ENCODE measurements at regions not wholly inside any gene's neighbourhood (a gene's known extent, or its start where the extent isn't known, plus 50 kb on each side); places are given as distances from the start of the nearest gene placed in this dataset.

- H3K27ac ChIP-seq (ENCODE audit: low read depth in 1 of 2, low read length in 1 of 2) = no peak overlapping the region
- no peaks in the 10 kb centered on the region for H3K27me3 ChIP-seq (ENCODE audit: control insufficient read depth in 2 of 2, insufficient read depth in 1 of 2, low read length in 1 of 2)
- DNase-seq (ENCODE audit: low read depth in 6 of 9, low spot score in 9 of 9) = no peak
- no peaks in the 10 kb centered on the region for H3K9me3 ChIP-seq (ENCODE audit: control insufficient read depth in 2 of 2, insufficient read depth in 1 of 2, low read length in 1 of 2)
- no peak overlapping the region for H3K4me3 ChIP-seq (ENCODE audit: low read length in 2 of 2)
- H3K4me1 ChIP-seq (ENCODE audit: control insufficient read depth in 2 of 2, insufficient read depth in 2 of 2, low read length in 2 of 2) = no peaks in the 10 kb centered on the region
- no peaks in the 10 kb centered on the region for H3K36me3 ChIP-seq (ENCODE audit: control insufficient read depth in 2 of 2, insufficient read depth in 2 of 2, low read length in 1 of 2)
Measured at GRCh38 chr14:82354126-82354525, 820.5 kb upstream of the SEL1L start.

- DNase-seq (ENCODE audit: low read depth in 6 of 9, low spot score in 9 of 9) = no peak
- no peaks in the 10 kb centered on the region for H3K9me3 ChIP-seq (ENCODE audit: control insufficient read depth in 2 of 2, insufficient read depth in 1 of 2, low read length in 1 of 2)
- H3K36me3 ChIP-seq (ENCODE audit: control insufficient read depth in 2 of 2, insufficient read depth in 2 of 2, low read length in 1 of 2) = no peaks in the 10 kb centered on the region
- H3K27ac ChIP-seq (ENCODE audit: low read depth in 1 of 2, low read length in 1 of 2) = no peak overlapping the region
- 82% methylated on average over 3 of the region's 3 CpGs for WGBS
- no peaks in the 10 kb centered on the region for H3K4me1 ChIP-seq (ENCODE audit: control insufficient read depth in 2 of 2, insufficient read depth in 2 of 2, low read length in 2 of 2)
- no peak overlapping the region for H3K4me3 ChIP-seq (ENCODE audit: low read length in 2 of 2)
- no peaks in the 10 kb centered on the region for H3K27me3 ChIP-seq (ENCODE audit: control insufficient read depth in 2 of 2, insufficient read depth in 1 of 2, low read length in 1 of 2)
Measured at GRCh38 chr14:82359201-82359600, 825.5 kb upstream of the SEL1L start.

GRCh38 chr14:82362452-82362851 lies 828.8 kb upstream of the SEL1L start:
- Histone ChIP-seq H3K27ac (ENCODE audit: low read depth in 1 of 2, low read length in 1 of 2) (no peak overlapping the region), H3K4me1 (ENCODE audit: control insufficient read depth in 2 of 2, insufficient read depth in 2 of 2, low read length in 2 of 2) (no peaks in the 10 kb centered on the region), H3K27me3 (ENCODE audit: control insufficient read depth in 2 of 2, insufficient read depth in 1 of 2, low read length in 1 of 2) (no peaks in the 10 kb centered on the region), H3K9me3 (ENCODE audit: control insufficient read depth in 2 of 2, insufficient read depth in 1 of 2, low read length in 1 of 2) (no peaks in the 10 kb centered on the region), H3K36me3 (ENCODE audit: control insufficient read depth in 2 of 2, insufficient read depth in 2 of 2, low read length in 1 of 2) (no peaks in the 10 kb centered on the region), H3K4me3 (ENCODE audit: low read length in 2 of 2) (no peak overlapping the region)
- DNase-seq (ENCODE audit: low read depth in 6 of 9, low spot score in 9 of 9) = no peak

- no peaks in the 10 kb centered on the region for H3K27me3 ChIP-seq (ENCODE audit: control insufficient read depth in 2 of 2, insufficient read depth in 1 of 2, low read length in 1 of 2)
- no peak overlapping the region for H3K27ac ChIP-seq (ENCODE audit: low read depth in 1 of 2, low read length in 1 of 2)
- no peaks in the 10 kb centered on the region for H3K36me3 ChIP-seq (ENCODE audit: control insufficient read depth in 2 of 2, insufficient read depth in 2 of 2, low read length in 1 of 2)
- no peak for DNase-seq (ENCODE audit: low read depth in 6 of 9, low spot score in 9 of 9)
- peaks cover 0 to 9% of the 10 kb centered on the region in 2 donors for H3K9me3 ChIP-seq (ENCODE audit: control insufficient read depth in 2 of 2, insufficient read depth in 1 of 2, low read length in 1 of 2)
- WGBS = 92% methylated on average over 4 of the region's 4 CpGs
- no peaks in the 10 kb centered on the region for H3K4me1 ChIP-seq (ENCODE audit: control insufficient read depth in 2 of 2, insufficient read depth in 2 of 2, low read length in 2 of 2)
- H3K4me3 ChIP-seq (ENCODE audit: low read length in 2 of 2) = no peak overlapping the region
Measured at GRCh38 chr14:82365471-82365870, 831.8 kb upstream of the SEL1L start.

GRCh38 chr14:82366803-82367202 lies 833.1 kb upstream of the SEL1L start:
- Histone ChIP-seq H3K27ac (ENCODE audit: low read depth in 1 of 2, low read length in 1 of 2) (no peak overlapping the region), H3K27me3 (ENCODE audit: control insufficient read depth in 2 of 2, insufficient read depth in 1 of 2, low read length in 1 of 2) (no peaks in the 10 kb centered on the region), H3K36me3 (ENCODE audit: control insufficient read depth in 2 of 2, insufficient read depth in 2 of 2, low read length in 1 of 2) (no peaks in the 10 kb centered on the region), H3K9me3 (ENCODE audit: control insufficient read depth in 2 of 2, insufficient read depth in 1 of 2, low read length in 1 of 2) (peaks cover 0 to 17% of the 10 kb centered on the region in 2 donors), H3K4me1 (ENCODE audit: control insufficient read depth in 2 of 2, insufficient read depth in 2 of 2, low read length in 2 of 2) (no peaks in the 10 kb centered on the region), H3K4me3 (ENCODE audit: low read length in 2 of 2) (no peak overlapping the region)
- WGBS = 71% methylated on average over 2 of the region's 2 CpGs
- no peak for DNase-seq (ENCODE audit: low read depth in 6 of 9, low spot score in 9 of 9)

- no peak for DNase-seq (ENCODE audit: low read depth in 6 of 9, low spot score in 9 of 9)
- Histone ChIP-seq H3K27ac (ENCODE audit: low read depth in 1 of 2, low read length in 1 of 2) (no peak overlapping the region), H3K4me1 (ENCODE audit: control insufficient read depth in 2 of 2, insufficient read depth in 2 of 2, low read length in 2 of 2) (no peaks in the 10 kb centered on the region), H3K4me3 (ENCODE audit: low read length in 2 of 2) (no peak overlapping the region), H3K36me3 (ENCODE audit: control insufficient read depth in 2 of 2, insufficient read depth in 2 of 2, low read length in 1 of 2) (no peaks in the 10 kb centered on the region), H3K27me3 (ENCODE audit: control insufficient read depth in 2 of 2, insufficient read depth in 1 of 2, low read length in 1 of 2) (no peaks in the 10 kb centered on the region), H3K9me3 (ENCODE audit: control insufficient read depth in 2 of 2, insufficient read depth in 1 of 2, low read length in 1 of 2) (no peaks in the 10 kb centered on the region)
- 83% methylated on average over 2 of the region's 2 CpGs for WGBS
Measured at GRCh38 chr14:82379291-82379690, 845.6 kb upstream of the SEL1L start.

GRCh38 chr14:82385048-82385447 lies 851.4 kb upstream of the SEL1L start:
- Histone ChIP-seq H3K4me1 (ENCODE audit: control insufficient read depth in 2 of 2, insufficient read depth in 2 of 2, low read length in 2 of 2) (no peaks in the 10 kb centered on the region), H3K4me3 (ENCODE audit: low read length in 2 of 2) (no peak overlapping the region), H3K36me3 (ENCODE audit: control insufficient read depth in 2 of 2, insufficient read depth in 2 of 2, low read length in 1 of 2) (no peaks in the 10 kb centered on the region), H3K9me3 (ENCODE audit: control insufficient read depth in 2 of 2, insufficient read depth in 1 of 2, low read length in 1 of 2) (no peaks in the 10 kb centered on the region), H3K27me3 (ENCODE audit: control insufficient read depth in 2 of 2, insufficient read depth in 1 of 2, low read length in 1 of 2) (no peaks in the 10 kb centered on the region), H3K27ac (ENCODE audit: low read depth in 1 of 2, low read length in 1 of 2) (no peak overlapping the region)
- peak in 1 of 9 donors; percentile 1 for DNase-seq (ENCODE audit: low read depth in 6 of 9, low spot score in 9 of 9)

DNA sequence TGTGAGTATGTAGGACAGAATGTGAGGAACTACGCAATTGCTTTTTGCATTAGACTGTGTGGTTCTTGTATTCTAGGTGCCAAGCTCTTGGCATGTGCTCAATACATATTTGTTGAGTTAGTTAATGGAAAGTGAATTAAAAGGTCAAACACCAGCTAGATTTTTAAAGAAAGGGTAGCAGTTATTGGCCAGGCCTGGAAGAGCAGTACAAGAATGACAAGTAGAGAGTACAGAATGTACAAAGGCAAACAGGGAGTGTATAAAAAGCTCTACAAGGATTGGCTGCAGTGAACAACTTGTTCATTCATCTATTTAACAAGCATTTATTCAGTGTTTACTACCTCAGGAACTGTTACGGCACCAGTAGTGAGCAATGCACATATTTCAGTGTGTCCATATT lies 854.0 kb upstream of the SEL1L start:
- Histone ChIP-seq H3K4me3 (ENCODE audit: low read length in 2 of 2) (no peak overlapping the region), H3K9me3 (ENCODE audit: control insufficient read depth in 2 of 2, insufficient read depth in 1 of 2, low read length in 1 of 2) (no peaks in the 10 kb centered on the region), H3K4me1 (ENCODE audit: control insufficient read depth in 2 of 2, insufficient read depth in 2 of 2, low read length in 2 of 2) (no peaks in the 10 kb centered on the region), H3K36me3 (ENCODE audit: control insufficient read depth in 2 of 2, insufficient read depth in 2 of 2, low read length in 1 of 2) (no peaks in the 10 kb centered on the region), H3K27me3 (ENCODE audit: control insufficient read depth in 2 of 2, insufficient read depth in 1 of 2, low read length in 1 of 2) (no peaks in the 10 kb centered on the region), H3K27ac (ENCODE audit: low read depth in 1 of 2, low read length in 1 of 2) (no peak overlapping the region)
- WGBS = 97% methylated on average over 2 of the region's 2 CpGs
- no peak for DNase-seq (ENCODE audit: low read depth in 6 of 9, low spot score in 9 of 9)

DNA sequence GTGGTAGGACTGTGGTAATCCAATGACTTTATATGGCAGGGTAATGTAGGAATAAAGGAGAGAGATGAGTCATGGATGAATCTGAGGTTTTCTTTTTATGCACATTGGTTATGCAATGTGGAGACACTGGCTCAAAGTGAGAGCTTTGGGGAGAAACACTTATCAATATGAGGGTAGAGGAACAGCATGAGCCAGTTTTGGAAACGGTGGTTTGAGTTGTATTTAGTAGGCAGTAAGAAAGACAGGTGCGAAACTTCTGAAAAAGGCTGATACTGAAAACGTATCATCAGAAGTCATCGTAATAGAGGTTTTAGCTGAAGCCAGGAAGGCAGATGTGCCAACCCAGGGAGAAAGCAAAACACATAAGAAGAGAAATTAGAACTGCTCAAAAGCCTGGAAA lies 854.8 kb upstream of the SEL1L start:
- Histone ChIP-seq H3K36me3 (ENCODE audit: control insufficient read depth in 2 of 2, insufficient read depth in 2 of 2, low read length in 1 of 2) (no peaks in the 10 kb centered on the region), H3K27ac (ENCODE audit: low read depth in 1 of 2, low read length in 1 of 2) (no peak overlapping the region), H3K4me1 (ENCODE audit: control insufficient read depth in 2 of 2, insufficient read depth in 2 of 2, low read length in 2 of 2) (no peaks in the 10 kb centered on the region), H3K9me3 (ENCODE audit: control insufficient read depth in 2 of 2, insufficient read depth in 1 of 2, low read length in 1 of 2) (no peaks in the 10 kb centered on the region), H3K27me3 (ENCODE audit: control insufficient read depth in 2 of 2, insufficient read depth in 1 of 2, low read length in 1 of 2) (no peaks in the 10 kb centered on the region), H3K4me3 (ENCODE audit: low read length in 2 of 2) (no peak overlapping the region)
- no peak for DNase-seq (ENCODE audit: low read depth in 6 of 9, low spot score in 9 of 9)
- 71% methylated on average over 4 of the region's 4 CpGs for WGBS

DNA sequence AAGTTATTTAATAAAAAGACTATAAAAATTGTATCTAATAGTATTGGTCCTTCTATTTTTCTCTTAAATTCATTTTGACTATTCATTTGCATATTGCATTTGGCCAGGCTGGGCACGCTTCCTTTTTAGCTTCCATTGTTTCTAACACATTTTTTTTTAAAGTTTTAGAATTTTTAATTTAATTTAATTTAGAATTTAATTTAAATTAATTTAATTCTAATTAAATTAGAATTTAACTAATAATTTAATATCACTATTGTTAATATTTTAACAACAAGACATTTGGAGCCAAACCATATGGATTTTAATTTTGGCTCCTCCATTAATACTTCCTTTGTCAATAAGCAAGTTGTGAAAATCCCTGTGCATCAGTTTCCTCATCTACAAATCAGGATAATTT lies 856.9 kb upstream of the SEL1L start:
- 92% methylated on average over 1 of the region's 1 CpG for WGBS
- Histone ChIP-seq H3K9me3 (ENCODE audit: control insufficient read depth in 2 of 2, insufficient read depth in 1 of 2, low read length in 1 of 2) (no peaks in the 10 kb centered on the region), H3K4me1 (ENCODE audit: control insufficient read depth in 2 of 2, insufficient read depth in 2 of 2, low read length in 2 of 2) (no peaks in the 10 kb centered on the region), H3K4me3 (ENCODE audit: low read length in 2 of 2) (no peak overlapping the region), H3K36me3 (ENCODE audit: control insufficient read depth in 2 of 2, insufficient read depth in 2 of 2, low read length in 1 of 2) (no peaks in the 10 kb centered on the region), H3K27ac (ENCODE audit: low read depth in 1 of 2, low read length in 1 of 2) (no peak overlapping the region), H3K27me3 (ENCODE audit: control insufficient read depth in 2 of 2, insufficient read depth in 1 of 2, low read length in 1 of 2) (no peaks in the 10 kb centered on the region)
- DNase-seq (ENCODE audit: low read depth in 6 of 9, low spot score in 9 of 9) = no peak

Data from thymus (tissue), 11 donors.